MM.1S (cell line): ENCODE measurements at regions not wholly inside any gene's neighbourhood (a gene's known extent, or its start where the extent isn't known, plus 50 kb on each side); places are given as distances from the start of the nearest gene placed in this dataset.

Experiments
- DNase-seq: peaks from one replicate; pipeline ENCODE4 v3.0.0-alpha.2; 2015
- H2AFZ ChIP-seq: fragments of 300-600 bp; sonication (generic); 2 replicates; pipeline ENCODE4 v1.6.0; 2016; ENCODE audit warnings: antibody characterized with exemption, low read length
- H3F3A ChIP-seq: fragments of 300-600 bp; sonication (generic); 2 replicates; pipeline ENCODE4 v1.6.1; 2016; ENCODE audit warnings: mild to moderate bottlenecking, antibody characterized with exemption, low read length, moderate library complexity, mixed read lengths; ENCODE audit not compliant: insufficient read depth
- H3K27ac ChIP-seq: fragments of 300-600 bp; sonication (generic); 2 replicates; pipeline ENCODE4 v1.5.1; 2016; ENCODE audit warnings: mild to moderate bottlenecking, low read length
- H3K27me3 ChIP-seq: fragments of 300-600 bp; sonication (generic); replicated peaks from 2 replicates; pipeline ENCODE4 v1.6.0; 2016; ENCODE audit warnings: low read length; ENCODE audit not compliant: insufficient read depth
- H3K36me3 ChIP-seq: fragments of 300-600 bp; sonication (generic); replicated peaks from 2 replicates; pipeline ENCODE4 v1.6.1; 2016; ENCODE audit warnings: mild to moderate bottlenecking, low read length, mixed read lengths; ENCODE audit not compliant: insufficient read depth
- H3K4me1 ChIP-seq: fragments of 300-600 bp; sonication (generic); 2 replicates; pipeline ENCODE4 v1.6.1; 2016; ENCODE audit warnings: low read length, mixed read lengths
- H3K4me2 ChIP-seq: fragments of 300-600 bp; sonication (generic); 2 replicates; pipeline ENCODE4 v1.6.0; 2016; ENCODE audit warnings: low read depth, low read length
- H3K4me3 ChIP-seq: fragments of 300-600 bp; sonication (generic); 2 replicates; pipeline ENCODE4 v1.5.1; 2016; ENCODE audit warnings: low read length, mixed read lengths
- H3K79me2 ChIP-seq: fragments of 300-600 bp; sonication (generic); 2 replicates; pipeline ENCODE4 v1.6.1; 2016; ENCODE audit warnings: mixed run types, low read length, mixed read lengths
- H3K9ac ChIP-seq: fragments of 300-600 bp; sonication (generic); 2 replicates; pipeline ENCODE4 v1.6.1; 2016; ENCODE audit warnings: low read length, mixed read lengths
- H3K9me2 ChIP-seq: fragments of 300-600 bp; sonication (generic); replicated peaks from 2 replicates; pipeline ENCODE4 v1.6.1; 2016; ENCODE audit warnings: mild to moderate bottlenecking, low read length, mixed read lengths; ENCODE audit not compliant: insufficient read depth
- H3K9me3 ChIP-seq: fragments of 300-600 bp; sonication (generic); replicated peaks from 2 replicates; pipeline ENCODE4 v1.6.1; 2016; ENCODE audit warnings: mild to moderate bottlenecking, low read length, mixed read lengths; ENCODE audit not compliant: insufficient read depth
- H4K20me1 ChIP-seq: fragments of 300-600 bp; sonication (generic); 2 replicates; pipeline ENCODE4 v1.6.1; 2016; ENCODE audit warnings: mild to moderate bottlenecking, low read length, moderate library complexity, mixed read lengths; ENCODE audit not compliant: insufficient read depth
- EZH2 ChIP-seq: fragments of 300-600 bp; sonication (generic); optimal IDR thresholded peaks from 2 replicates; pipeline ENCODE3; 2017; ENCODE audit warnings: low read depth, mild to moderate bottlenecking, antibody characterized with exemption, low read length, mixed read lengths
- EZH2phosphoT487 ChIP-seq: fragments of 300-600 bp; sonication (generic); IDR thresholded peaks from 2 replicates; pipeline ENCODE4 v1.6.1; 2018; ENCODE audit warnings: antibody characterized with exemption, low read length
- TF ChIP-seq, protein P1 (sequence below): fragments of 300-600 bp; sonication (generic); IDR thresholded peaks from 2 replicates; pipeline ENCODE4 v1.5.1; 2016; ENCODE audit warnings: antibody characterized with exemption, low read length, mixed read lengths

DNA sequence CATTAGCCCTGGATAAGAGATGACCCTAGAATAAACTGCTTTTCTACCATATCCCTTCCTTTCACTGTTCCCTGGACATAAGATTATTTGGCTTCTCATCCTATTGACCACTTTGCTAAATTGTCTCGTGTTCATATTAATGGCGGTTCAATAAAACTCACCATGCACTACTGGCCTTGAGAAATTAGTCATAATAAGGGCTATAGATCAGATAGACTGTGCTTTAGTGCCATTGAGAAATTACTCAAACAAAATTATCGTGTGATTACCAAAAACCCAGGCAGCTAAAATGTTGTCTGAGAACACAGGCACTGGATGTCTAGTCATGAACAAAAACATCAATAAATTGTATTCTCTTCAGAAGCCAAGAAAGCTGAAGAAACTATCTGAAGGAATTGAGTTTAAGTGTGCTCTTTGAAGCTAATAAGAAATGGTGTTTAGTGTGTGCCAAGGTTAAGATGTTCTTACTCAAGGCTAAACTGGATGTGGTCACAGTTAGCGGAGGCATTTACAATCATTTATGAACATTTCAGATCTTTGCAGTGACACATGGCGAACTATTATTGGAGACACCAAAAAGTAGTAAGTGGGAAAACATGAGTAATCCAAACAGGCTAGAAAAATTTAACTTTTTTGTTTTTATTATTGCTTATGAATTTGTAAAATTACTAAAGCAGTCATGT lies 460.4 kb upstream of the RORB start:
- Histone ChIP-seq H3K27me3 (no peaks in the 10 kb centered on the region), H3K9ac (no peak overlapping the region), H3K4me2 (no peak overlapping the region), H3K9me3 (no peaks in the 10 kb centered on the region), H2AFZ (no peak overlapping the region), H3F3A (no peaks in the 10 kb centered on the region), H3K4me1 (no peaks in the 10 kb centered on the region), H3K79me2 (no peaks in the 10 kb centered on the region), H3K9me2 (no peaks in the 10 kb centered on the region), H4K20me1 (no peaks in the 10 kb centered on the region), H3K36me3 (no peaks in the 10 kb centered on the region), H3K27ac (no peak overlapping the region), H3K4me3 (no peak overlapping the region)
- no peak for DNase-seq
- TF ChIP-seq EZH2phosphoT487: no peak
- TF ChIP-seq, protein P1, sequence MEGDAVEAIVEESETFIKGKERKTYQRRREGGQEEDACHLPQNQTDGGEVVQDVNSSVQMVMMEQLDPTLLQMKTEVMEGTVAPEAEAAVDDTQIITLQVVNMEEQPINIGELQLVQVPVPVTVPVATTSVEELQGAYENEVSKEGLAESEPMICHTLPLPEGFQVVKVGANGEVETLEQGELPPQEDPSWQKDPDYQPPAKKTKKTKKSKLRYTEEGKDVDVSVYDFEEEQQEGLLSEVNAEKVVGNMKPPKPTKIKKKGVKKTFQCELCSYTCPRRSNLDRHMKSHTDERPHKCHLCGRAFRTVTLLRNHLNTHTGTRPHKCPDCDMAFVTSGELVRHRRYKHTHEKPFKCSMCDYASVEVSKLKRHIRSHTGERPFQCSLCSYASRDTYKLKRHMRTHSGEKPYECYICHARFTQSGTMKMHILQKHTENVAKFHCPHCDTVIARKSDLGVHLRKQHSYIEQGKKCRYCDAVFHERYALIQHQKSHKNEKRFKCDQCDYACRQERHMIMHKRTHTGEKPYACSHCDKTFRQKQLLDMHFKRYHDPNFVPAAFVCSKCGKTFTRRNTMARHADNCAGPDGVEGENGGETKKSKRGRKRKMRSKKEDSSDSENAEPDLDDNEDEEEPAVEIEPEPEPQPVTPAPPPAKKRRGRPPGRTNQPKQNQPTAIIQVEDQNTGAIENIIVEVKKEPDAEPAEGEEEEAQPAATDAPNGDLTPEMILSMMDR: no peak
- no peak for TF ChIP-seq EZH2

DNA sequence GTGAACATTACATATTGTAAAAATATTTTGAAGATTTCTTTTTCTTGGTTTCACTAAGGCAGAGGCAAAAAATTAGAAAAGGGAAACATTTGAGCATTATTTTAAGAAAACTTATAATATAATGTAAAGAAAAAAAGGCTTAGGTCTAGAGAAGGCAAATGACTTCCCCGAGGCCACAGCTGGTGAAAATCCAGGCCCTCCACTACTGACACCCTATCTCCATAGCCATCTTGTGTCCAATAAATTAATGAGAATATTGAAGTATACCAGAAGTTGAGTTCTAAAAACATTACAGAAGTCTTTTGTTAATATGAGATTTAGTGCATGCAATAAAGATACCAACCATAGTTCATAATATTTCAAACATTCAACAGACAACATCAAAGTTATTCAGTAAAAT lies 459.9 kb upstream of the RORB start:
- Histone ChIP-seq H3K4me3 (no peak overlapping the region), H3K9ac (no peak overlapping the region), H3K4me1 (no peaks in the 10 kb centered on the region), H2AFZ (no peak overlapping the region), H3K27ac (no peak overlapping the region), H3K27me3 (no peaks in the 10 kb centered on the region), H3K9me3 (no peaks in the 10 kb centered on the region), H3K9me2 (no peaks in the 10 kb centered on the region), H3K36me3 (no peaks in the 10 kb centered on the region), H4K20me1 (no peaks in the 10 kb centered on the region), H3F3A (no peaks in the 10 kb centered on the region), H3K4me2 (no peak overlapping the region), H3K79me2 (no peaks in the 10 kb centered on the region)
- DNase-seq: no peak
- no peak for TF ChIP-seq EZH2
- TF ChIP-seq EZH2phosphoT487: no peak
- TF ChIP-seq, protein P1: no peak

DNA sequence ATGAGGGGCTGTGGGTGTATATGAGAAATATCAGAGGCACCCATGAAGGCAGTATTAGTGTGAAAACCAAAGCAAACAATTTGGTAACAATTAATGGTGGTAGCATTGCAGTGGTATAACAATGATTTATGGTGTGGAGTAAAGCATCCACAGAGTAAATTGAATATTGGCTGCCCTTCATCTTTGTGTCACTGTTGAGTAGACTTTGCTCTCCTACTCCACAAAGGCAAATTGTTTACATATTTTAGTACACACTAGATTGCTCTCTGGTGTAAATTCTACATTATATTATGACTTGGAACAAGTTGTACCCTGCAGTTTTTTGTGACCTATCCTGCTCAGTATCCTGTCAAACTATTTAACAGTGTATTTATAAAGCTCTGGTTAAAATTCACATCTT lies 455.5 kb upstream of the RORB start:
- no peaks in the 10 kb centered on the region for H3K9me2 ChIP-seq
- no peaks in the 10 kb centered on the region for H3K4me1 ChIP-seq
- no peaks in the 10 kb centered on the region for H3K36me3 ChIP-seq
- no peak overlapping the region for H3K4me3 ChIP-seq
- no peaks in the 10 kb centered on the region for H3F3A ChIP-seq
- H4K20me1 ChIP-seq: no peaks in the 10 kb centered on the region
- no peaks in the 10 kb centered on the region for H3K9me3 ChIP-seq
- TF ChIP-seq EZH2: no peak
- no peak for TF ChIP-seq EZH2phosphoT487
- TF ChIP-seq, protein P1: no peak
- no peaks in the 10 kb centered on the region for H3K79me2 ChIP-seq
- no peaks in the 10 kb centered on the region for H3K27me3 ChIP-seq
- H3K27ac ChIP-seq: no peak overlapping the region
- H3K4me2 ChIP-seq: no peak overlapping the region
- H3K9ac ChIP-seq: no peak overlapping the region
- no peak overlapping the region for H2AFZ ChIP-seq
- no peak for DNase-seq
